ENCODE measurements at regions not wholly inside any gene's neighbourhood (a gene's known extent, or its start where the extent isn't known, plus 50 kb on each side); places are given as distances from the start of the nearest gene placed in this dataset.

GRCh38 chr4:166426300-166426863 lies 553.3 kb downstream of the TLL1 start:
- 79% methylated on average over 2 of the region's 2 CpGs for WGBS
- no peak for ATAC-seq

GRCh38 chr4:166432125-166432524 lies 559.1 kb downstream of the TLL1 start:
- no peak overlapping the region for H3K4me3 ChIP-seq (ENCODE audit: low read length)
- intact Hi-C loops (cut with DNase I) = no loop called here
- ATAC-seq (no peak), DNase-seq (no peak)
- no peak overlapping the region for H3K27ac ChIP-seq (ENCODE audit: low read length)
- H3K27me3 ChIP-seq (ENCODE audit: control insufficient read depth, insufficient read depth) = no peaks in the 10 kb centered on the region
- no peaks in the 10 kb centered on the region for H3K4me1 ChIP-seq (ENCODE audit: control insufficient read depth, insufficient read depth, low read length)
- no peaks in the 10 kb centered on the region for H3K9me3 ChIP-seq (ENCODE audit: control insufficient read depth, low read length)

More at GRCh38 chr4:166426300-166426863, 553.3 kb downstream of the TLL1 start:
- no peak for DNase-seq
- no peaks in the 10 kb centered on the region for H3K4me1 ChIP-seq (ENCODE audit: control insufficient read depth, insufficient read depth, low read length)
- no peak overlapping the region for H3K4me3 ChIP-seq (ENCODE audit: low read length)
- intact Hi-C loops (cut with DNase I) = no loop called here
- no peaks in the 10 kb centered on the region for H3K27me3 ChIP-seq (ENCODE audit: control insufficient read depth, insufficient read depth)
- H3K27ac ChIP-seq (ENCODE audit: low read length) = no peak overlapping the region
- no peaks in the 10 kb centered on the region for H3K9me3 ChIP-seq (ENCODE audit: control insufficient read depth, low read length)

- ATAC-seq = no peak
Measured at GRCh38 chr4:166432842-166433241, 559.8 kb downstream of the TLL1 start.

GRCh38 chr4:166435449-166435848 lies 562.4 kb downstream of the TLL1 start:
- H3K27ac ChIP-seq (ENCODE audit: low read length) = no peak overlapping the region
- H3K27me3 ChIP-seq (ENCODE audit: control insufficient read depth, insufficient read depth) = no peaks in the 10 kb centered on the region
- ATAC-seq (no peak), DNase-seq (no peak)
- no peak overlapping the region for H3K4me3 ChIP-seq (ENCODE audit: low read length)
- no peaks in the 10 kb centered on the region for H3K9me3 ChIP-seq (ENCODE audit: control insufficient read depth, low read length)
- intact Hi-C loops (cut with DNase I) = no loop called here
- no peaks in the 10 kb centered on the region for H3K4me1 ChIP-seq (ENCODE audit: control insufficient read depth, insufficient read depth, low read length)
- WGBS = 0% methylated on average over 1 of the region's 1 CpG

More at GRCh38 chr4:166432842-166433241, 559.8 kb downstream of the TLL1 start:
- H3K27me3 ChIP-seq (ENCODE audit: control insufficient read depth, insufficient read depth) = no peaks in the 10 kb centered on the region
- no peaks in the 10 kb centered on the region for H3K4me1 ChIP-seq (ENCODE audit: control insufficient read depth, insufficient read depth, low read length)
- H3K9me3 ChIP-seq (ENCODE audit: control insufficient read depth, low read length) = no peaks in the 10 kb centered on the region
- no peak overlapping the region for H3K27ac ChIP-seq (ENCODE audit: low read length)
- no peak overlapping the region for H3K4me3 ChIP-seq (ENCODE audit: low read length)
- intact Hi-C loops (cut with DNase I) = no loop called here
- no peak for DNase-seq

- DNase-seq (no peak), ATAC-seq (no peak)
- WGBS = 91% methylated on average over 1 of the region's 1 CpG
- Histone ChIP-seq H3K27ac (ENCODE audit: low read length) (no peak overlapping the region), H3K27me3 (ENCODE audit: control insufficient read depth, insufficient read depth) (no peaks in the 10 kb centered on the region), H3K4me3 (ENCODE audit: low read length) (no peak overlapping the region), H3K4me1 (ENCODE audit: control insufficient read depth, insufficient read depth, low read length) (no peaks in the 10 kb centered on the region), H3K9me3 (ENCODE audit: control insufficient read depth, low read length) (no peaks in the 10 kb centered on the region)
- intact Hi-C loops (cut with DNase I) = no loop called here
Measured at GRCh38 chr4:166458756-166459155, 585.7 kb downstream of the TLL1 start.

- no peaks in the 10 kb centered on the region for H3K27me3 ChIP-seq (ENCODE audit: control insufficient read depth, insufficient read depth)
- no peak overlapping the region for H3K27ac ChIP-seq (ENCODE audit: low read length)
- DNase-seq = no peak
- 59% methylated on average over 5 of the region's 5 CpGs for WGBS
- H3K4me3 ChIP-seq (ENCODE audit: low read length) = no peak overlapping the region
- ATAC-seq = no peak
- no peaks in the 10 kb centered on the region for H3K9me3 ChIP-seq (ENCODE audit: control insufficient read depth, low read length)
- no peaks in the 10 kb centered on the region for H3K4me1 ChIP-seq (ENCODE audit: control insufficient read depth, insufficient read depth, low read length)
- intact Hi-C loops (cut with DNase I) = no loop called here
Measured at GRCh38 chr4:166459621-166460020, 586.6 kb downstream of the TLL1 start.

- Histone ChIP-seq H3K27ac (ENCODE audit: low read length) (no peak overlapping the region), H3K9me3 (ENCODE audit: control insufficient read depth, low read length) (no peaks in the 10 kb centered on the region), H3K27me3 (ENCODE audit: control insufficient read depth, insufficient read depth) (no peaks in the 10 kb centered on the region), H3K4me1 (ENCODE audit: control insufficient read depth, insufficient read depth, low read length) (no peaks in the 10 kb centered on the region), H3K4me3 (ENCODE audit: low read length) (no peak overlapping the region)
- WGBS = 58% methylated on average over 3 of the region's 3 CpGs
- ATAC-seq = no peak
- DNase-seq = no peak
- intact Hi-C loops (cut with DNase I) = no loop called here
Measured at GRCh38 chr4:166460769-166461550, 587.9 kb downstream of the TLL1 start.

- Histone ChIP-seq H3K4me1 (ENCODE audit: control insufficient read depth, insufficient read depth, low read length) (no peaks in the 10 kb centered on the region), H3K27ac (ENCODE audit: low read length) (no peak overlapping the region), H3K9me3 (ENCODE audit: control insufficient read depth, low read length) (no peaks in the 10 kb centered on the region), H3K4me3 (ENCODE audit: low read length) (no peak overlapping the region), H3K27me3 (ENCODE audit: control insufficient read depth, insufficient read depth) (no peaks in the 10 kb centered on the region)
- DNase-seq (no peak), ATAC-seq (no peak)
- whole genome bisulfite sequencing = 60% methylated on average over 2 of the region's 2 CpGs
- intact Hi-C loops (cut with DNase I) = no loop called here
Measured at GRCh38 chr4:166481055-166481454, 608.0 kb downstream of the TLL1 start.

- Histone ChIP-seq H3K27ac (ENCODE audit: low read length) (no peak overlapping the region), H3K27me3 (ENCODE audit: control insufficient read depth, insufficient read depth) (no peaks in the 10 kb centered on the region), H3K9me3 (ENCODE audit: control insufficient read depth, low read length) (no peaks in the 10 kb centered on the region), H3K4me1 (ENCODE audit: control insufficient read depth, insufficient read depth, low read length) (no peaks in the 10 kb centered on the region), H3K4me3 (ENCODE audit: low read length) (no peak overlapping the region)
- no peak for DNase-seq
- ATAC-seq = no peak
- intact Hi-C loops (cut with DNase I) = no loop called here
Measured at GRCh38 chr4:166481739-166482138, 608.7 kb downstream of the TLL1 start.

- DNase-seq (no peak), ATAC-seq (no peak)
- WGBS = 42% methylated on average over 1 of the region's 1 CpG
- intact Hi-C loops (cut with DNase I) = no loop called here
- no peaks in the 10 kb centered on the region for H3K9me3 ChIP-seq (ENCODE audit: control insufficient read depth, low read length)
- H3K4me3 ChIP-seq (ENCODE audit: low read length) = no peak overlapping the region
- no peaks in the 10 kb centered on the region for H3K27me3 ChIP-seq (ENCODE audit: control insufficient read depth, insufficient read depth)
- H3K27ac ChIP-seq (ENCODE audit: low read length) = no peak overlapping the region
- no peaks in the 10 kb centered on the region for H3K4me1 ChIP-seq (ENCODE audit: control insufficient read depth, insufficient read depth, low read length)
Measured at GRCh38 chr4:166482758-166483157, 609.7 kb downstream of the TLL1 start.

- Histone ChIP-seq H3K27ac (ENCODE audit: low read length) (no peak overlapping the region), H3K9me3 (ENCODE audit: control insufficient read depth, low read length) (no peaks in the 10 kb centered on the region), H3K27me3 (ENCODE audit: control insufficient read depth, insufficient read depth) (no peaks in the 10 kb centered on the region), H3K4me3 (ENCODE audit: low read length) (no peak overlapping the region), H3K4me1 (ENCODE audit: control insufficient read depth, insufficient read depth, low read length) (no peaks in the 10 kb centered on the region)
- ATAC-seq (no peak), DNase-seq (no peak)
- WGBS = 72% methylated on average over 1 of the region's 1 CpG
- intact Hi-C loops (cut with DNase I) = no loop called here
Measured at GRCh38 chr4:166491635-166492034, 618.6 kb downstream of the TLL1 start.
